GM12891 (cell line): ENCODE measurements at regions not wholly inside any gene's neighbourhood (a gene's known extent, or its start where the extent isn't known, plus 50 kb on each side); places are given as distances from the start of the nearest gene placed in this dataset.

Experiments
- POLR2A ChIP-seq: IDR thresholded peaks from 2 replicates; pipeline ENCODE4 v1.6.1; 2011; ENCODE audit warnings: low read depth, low read length, control low read depth
- POLR2AphosphoS5 ChIP-seq: IDR thresholded peaks from 2 replicates; pipeline ENCODE4 v1.6.1; 2011; ENCODE audit warnings: low read depth, low read length, control low read depth
- SPI1 ChIP-seq: IDR thresholded peaks from 2 replicates; pipeline ENCODE4 v1.6.1; 2011; ENCODE audit warnings: low read depth, low read length, control low read depth

GRCh38 chr6:156167016-156167624 is 610.1 kb upstream of the ARID1B start:
- TF ChIP-seq POLR2AphosphoS5, result no peak
- TF ChIP-seq SPI1, result no peak
- no peak for TF ChIP-seq POLR2A
